Left forelimb (tissue), 1 donor: ENCODE measurements at regions not wholly inside any gene's neighbourhood (a gene's known extent, or its start where the extent isn't known, plus 50 kb on each side); places are given as distances from the start of the nearest gene placed in this dataset.

ENCODE experiments used
- DNase-seq: peaks from one replicate; pipeline ENCODE4 v3.0.0-alpha.2; 2018; ENCODE audit warnings: low spot score

GRCh38 chr5:123876276-123876790 lies 364.4 kb downstream of the CSNK1G3 start:
- DNase-seq = no peak

GRCh38 chr5:123875561-123876275 lies 363.7 kb downstream of the CSNK1G3 start:
- DNase-seq = no peak

- no peak for DNase-seq
These were observed 362.7 kb downstream of the CSNK1G3 start for GRCh38 chr5:123874600-123875201.

- no peak for DNase-seq
These were observed 361.9 kb downstream of the CSNK1G3 start for GRCh38 chr5:123873846-123874245.

GRCh38 chr5:123871373-123871772 lies 359.4 kb downstream of the CSNK1G3 start:
- no peak for DNase-seq

GRCh38 chr5:123868881-123869280 lies 356.9 kb downstream of the CSNK1G3 start:
- no peak for DNase-seq

GRCh38 chr5:123868267-123868666 lies 356.3 kb downstream of the CSNK1G3 start:
- no peak for DNase-seq

GRCh38 chr5:123865641-123866040 lies 353.7 kb downstream of the CSNK1G3 start:
- DNase-seq = no peak

GRCh38 chr5:123864578-123864977 lies 352.6 kb downstream of the CSNK1G3 start:
- no peak for DNase-seq

- no peak for DNase-seq
These were observed 347.0 kb downstream of the CSNK1G3 start for GRCh38 chr5:123858938-123859337.

- no peak for DNase-seq
These were observed 344.8 kb downstream of the CSNK1G3 start for GRCh38 chr5:123856766-123857165.

- no peak for DNase-seq
These were observed 343.6 kb downstream of the CSNK1G3 start for GRCh38 chr5:123855609-123856008.

- DNase-seq = no peak
These were observed 333.6 kb downstream of the CSNK1G3 start for GRCh38 chr5:123845356-123846100.

- DNase-seq = no peak
These were observed 332.9 kb downstream of the CSNK1G3 start for GRCh38 chr5:123844873-123845272.

GRCh38 chr5:123835421-123835820 lies 323.4 kb downstream of the CSNK1G3 start:
- DNase-seq = no peak

GRCh38 chr5:123830575-123830974 lies 318.6 kb downstream of the CSNK1G3 start:
- no peak for DNase-seq

GRCh38 chr5:123827811-123828210 lies 315.8 kb downstream of the CSNK1G3 start:
- DNase-seq = no peak

- no peak for DNase-seq
These were observed 307.9 kb downstream of the CSNK1G3 start for GRCh38 chr5:123819833-123820232.

GRCh38 chr5:123819386-123819785 lies 307.4 kb downstream of the CSNK1G3 start:
- no peak for DNase-seq

- DNase-seq = no peak
These were observed 305.3 kb downstream of the CSNK1G3 start for GRCh38 chr5:123817267-123817666.

GRCh38 chr5:123814801-123815470 lies 303.0 kb downstream of the CSNK1G3 start:
- no peak for DNase-seq

GRCh38 chr5:123813937-123814624 lies 302.1 kb downstream of the CSNK1G3 start:
- DNase-seq = no peak
